ENCODE measurements at regions not wholly inside any gene's neighbourhood (a gene's known extent, or its start where the extent isn't known, plus 50 kb on each side); places are given as distances from the start of the nearest gene placed in this dataset.

- no peaks in the 10 kb centered on the region for H3K9me3 ChIP-seq (replicated peaks in 1 of 3)
- H3K27ac ChIP-seq: no peak overlapping the region
- intact Hi-C loops (cut with DNase I): no loop called here
- no peaks in the 10 kb centered on the region for H3K27me3 ChIP-seq
- H3K4me3 ChIP-seq: no peak overlapping the region
- no peak for TF ChIP-seq POLR2A (IDR thresholded peaks at IDR 0.05)
- no peak for TF ChIP-seq CTCF (IDR thresholded peaks at IDR 0.05)
- no peaks in the 10 kb centered on the region for H3K36me3 ChIP-seq (replicated peaks in 1 of 2)
- no peaks in the 10 kb centered on the region for H3K4me1 ChIP-seq (replicated peaks in 1 of 2)
- no peak for DNase-seq
Measured at GRCh38 chr13:39197647-39198007, 159.4 kb downstream of the NHLRC3 start.

- WGBS, 4 donors: 54 to 65% (median 59%) methylated on average over 4 of the region's 4 CpGs
- intact Hi-C loops (cut with DNase I): no loop called here
- DNase-seq: no peak
- Histone ChIP-seq H3K4me3 (no peak overlapping the region), H3K9me3 (replicated peaks in 1 of 3) (no peaks in the 10 kb centered on the region), H3K36me3 (replicated peaks in 1 of 2) (no peaks in the 10 kb centered on the region), H3K4me1 (replicated peaks in 1 of 2) (no peaks in the 10 kb centered on the region), H3K27me3 (no peaks in the 10 kb centered on the region), H3K27ac (no peak overlapping the region)
- TF ChIP-seq POLR2A (IDR thresholded peaks at IDR 0.05): no peak
- TF ChIP-seq CTCF (IDR thresholded peaks at IDR 0.05): no peak
Measured at GRCh38 chr13:39200249-39200910, 162.1 kb downstream of the NHLRC3 start.

- no peak for TF ChIP-seq CTCF (IDR thresholded peaks at IDR 0.05)
- TF ChIP-seq POLR2A (IDR thresholded peaks at IDR 0.05): no peak
- no peak for DNase-seq
- H3K27me3 ChIP-seq: no peaks in the 10 kb centered on the region
- no peaks in the 10 kb centered on the region for H3K36me3 ChIP-seq (replicated peaks in 1 of 2)
- H3K9me3 ChIP-seq (replicated peaks in 1 of 3): no peaks in the 10 kb centered on the region
- no peak overlapping the region for H3K27ac ChIP-seq
- H3K4me3 ChIP-seq: no peak overlapping the region
- H3K4me1 ChIP-seq (replicated peaks in 1 of 2): no peaks in the 10 kb centered on the region
- WGBS, 4 donors: 62 to 81% (median 72%) methylated on average over 3 to 4 of the region's 4 CpGs
- intact Hi-C loops (cut with DNase I): no loop called here
Measured at GRCh38 chr13:39201180-39201579, 162.9 kb downstream of the NHLRC3 start.

- no peak overlapping the region for H3K4me3 ChIP-seq
- intact Hi-C loops (cut with DNase I): no loop called here
Measured at GRCh38 chr13:39202746-39203145, 164.5 kb downstream of the NHLRC3 start.

More at GRCh38 chr13:39202746-39203145, 164.5 kb downstream of the NHLRC3 start:
- Histone ChIP-seq H3K27ac (no peak overlapping the region), H3K36me3 (replicated peaks in 1 of 2) (no peaks in the 10 kb centered on the region), H3K9me3 (replicated peaks in 1 of 3) (no peaks in the 10 kb centered on the region), H3K27me3 (no peaks in the 10 kb centered on the region), H3K4me1 (replicated peaks in 1 of 2) (no peaks in the 10 kb centered on the region)
- 67 to 92% (median 80%) methylated on average over 7 of the region's 7 CpGs for WGBS, 4 donors
- TF ChIP-seq CTCF (IDR thresholded peaks at IDR 0.05): no peak
- no peak for TF ChIP-seq POLR2A (IDR thresholded peaks at IDR 0.05)
- no peak for DNase-seq

Measured in adrenal gland (tissue), 9 donors.